Stimulated activated effector memory CD8-positive, alpha-beta T cell treated with anti-CD3 and anti-CD28 coated beads, Interleukin-12 subunit alpha, Interleukin-12 subunit beta, amount 100 ng/mL, for 72 hours (primary cell): ENCODE measurements at regions not wholly inside any gene's neighbourhood (a gene's known extent, or its start where the extent isn't known, plus 50 kb on each side); places are given as distances from the start of the nearest gene placed in this dataset.
"Not testable (repeated sequence)": the region's sequence is repeated elsewhere in the genome, so short reads cannot be mapped to it uniquely, and the experiment has no call there.

Source experiments
- ATAC-seq: fragments of 150-1000 bp; cut with Tn5 transposase; 2 replicates; pipeline ENCODE4 v1.10.0; 2021
- DNase-seq, 2 donors: peaks; one replicate each; pipeline ENCODE4 v3.0.0; 2021 to 2022; ENCODE audit warnings: low spot score in 2 of 2
- H3K27ac Mint-ChIP-seq: one replicate; pipeline ENCODE4 v1.8.0; 2022; ENCODE audit warnings: mild to moderate bottlenecking, mixed read lengths
- H3K36me3 Mint-ChIP-seq: one replicate; pipeline ENCODE4 v1.8.0; 2022; ENCODE audit warnings: mild to moderate bottlenecking, mixed read lengths
- H3K4me1 Mint-ChIP-seq: one replicate; pipeline ENCODE4 v1.8.0; 2022; ENCODE audit warnings: mixed read lengths
- H3K4me3 Mint-ChIP-seq: one replicate; pipeline ENCODE4 v1.8.0; 2022; ENCODE audit warnings: mild to moderate bottlenecking, mixed read lengths
- H3K9me3 Mint-ChIP-seq: one replicate; pipeline ENCODE4 v1.8.0; 2022; ENCODE audit warnings: mixed read lengths

DNA sequence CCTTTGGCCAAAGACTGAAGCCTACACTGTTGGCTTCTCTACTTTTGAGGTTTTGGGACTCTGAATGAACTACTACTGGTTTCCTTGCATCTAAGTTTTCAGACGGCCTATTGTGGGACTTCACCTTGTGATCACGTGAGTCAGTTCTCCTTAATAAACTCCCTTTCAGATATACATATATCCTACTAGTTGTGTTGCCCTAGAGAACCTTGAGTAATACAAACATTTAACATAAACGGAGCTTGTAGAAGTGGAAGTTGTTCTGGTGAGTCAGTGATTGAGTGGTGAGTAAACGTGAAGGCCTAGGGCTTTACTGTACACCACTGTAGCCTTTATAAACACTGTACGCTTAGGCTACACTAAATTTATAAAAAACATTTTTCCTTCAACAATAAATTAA, 107.2 kb upstream of the CDH2 start:
- no peak overlapping the region for H3K4me3 Mint-ChIP-seq
- H3K9me3 Mint-ChIP-seq = peaks cover 2% of the 10 kb centered on the region
- no peaks in the 10 kb centered on the region for H3K4me1 Mint-ChIP-seq
- H3K27ac Mint-ChIP-seq = no peak overlapping the region
- DNase-seq (no peak), ATAC-seq (no peak)
- no peaks in the 10 kb centered on the region for H3K36me3 Mint-ChIP-seq

- Mint-ChIP-seq H3K27ac (no peak overlapping the region), H3K9me3 (peaks cover 7% of the 10 kb centered on the region), H3K4me3 (no peak overlapping the region), H3K4me1 (no peaks in the 10 kb centered on the region), H3K36me3 (no peaks in the 10 kb centered on the region)
- DNase-seq = no peak
- ATAC-seq = no peak
Measured at GRCh38 chr18:28281400-28281799, 104.5 kb upstream of the CDH2 start.

DNA sequence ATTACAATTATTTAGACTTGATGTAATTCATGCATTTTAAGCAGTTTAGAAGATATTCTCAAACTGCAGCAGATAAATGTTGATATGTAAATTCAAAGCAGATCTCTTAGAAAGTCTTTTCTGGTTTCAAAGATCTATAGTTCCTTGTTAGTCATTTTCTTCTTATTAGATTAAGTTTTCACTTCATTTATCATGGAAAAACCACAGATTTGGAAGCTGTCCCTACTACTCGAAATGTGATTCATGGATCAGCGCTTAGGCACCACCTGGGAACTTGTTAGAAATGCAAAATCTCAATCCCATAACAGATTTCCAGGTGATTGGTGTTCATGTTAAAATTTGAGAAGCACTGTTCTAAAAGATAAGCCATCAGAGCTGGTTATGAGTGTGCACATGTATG, 92.8 kb upstream of the CDH2 start:
- Mint-ChIP-seq H3K4me1 (no peaks in the 10 kb centered on the region), H3K36me3 (no peaks in the 10 kb centered on the region), H3K27ac (no peak overlapping the region), H3K4me3 (no peak overlapping the region), H3K9me3 (peaks cover 18% of the 10 kb centered on the region)
- DNase-seq (no peak), ATAC-seq (no peak)

GRCh38 chr18:28267878-28268625, 91.1 kb upstream of the CDH2 start:
- Mint-ChIP-seq H3K9me3 (peaks cover 15% of the 10 kb centered on the region), H3K27ac (no peak overlapping the region), H3K4me3 (no peak overlapping the region), H3K4me1 (no peaks in the 10 kb centered on the region), H3K36me3 (no peaks in the 10 kb centered on the region)
- DNase-seq (no peak), ATAC-seq (no peak)

GRCh38 chr18:28267276-28267675, 90.3 kb upstream of the CDH2 start:
- H3K36me3 Mint-ChIP-seq = no peaks in the 10 kb centered on the region
- no peak for ATAC-seq
- H3K4me1 Mint-ChIP-seq = no peaks in the 10 kb centered on the region
- DNase-seq = no peak
- H3K4me3 Mint-ChIP-seq = no peak overlapping the region
- no peak overlapping the region for H3K27ac Mint-ChIP-seq
- H3K9me3 Mint-ChIP-seq = peaks cover 16% of the 10 kb centered on the region

- no peaks in the 10 kb centered on the region for H3K36me3 Mint-ChIP-seq
- H3K4me1 Mint-ChIP-seq = no peaks in the 10 kb centered on the region
- ATAC-seq (no peak), DNase-seq (no peak)
- H3K27ac Mint-ChIP-seq = no peak overlapping the region
- no peak overlapping the region for H3K4me3 Mint-ChIP-seq
- peaks cover 3% of the 10 kb centered on the region for H3K9me3 Mint-ChIP-seq
Measured at GRCh38 chr18:28256166-28256565, 79.2 kb upstream of the CDH2 start.

DNA sequence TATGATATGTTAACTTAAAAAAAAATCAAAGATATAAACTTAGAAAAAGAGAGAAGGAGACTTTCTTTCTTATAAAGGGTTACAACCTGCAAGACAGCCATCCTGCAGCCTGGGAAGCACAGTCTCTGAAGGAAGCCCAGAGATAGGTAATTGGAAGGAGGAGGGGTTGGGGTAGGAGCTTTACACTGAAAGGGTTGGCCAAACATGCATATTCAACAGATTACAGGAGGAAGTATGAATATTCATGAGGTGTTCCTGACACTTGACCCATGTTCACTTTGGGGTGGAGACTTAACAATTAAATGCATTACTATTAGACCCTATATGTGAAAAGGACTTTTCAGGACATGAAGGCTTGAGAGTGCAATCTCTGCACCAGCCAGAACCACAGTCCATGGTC, 71.7 kb upstream of the CDH2 start:
- H3K36me3 Mint-ChIP-seq = no peaks in the 10 kb centered on the region
- H3K9me3 Mint-ChIP-seq = peaks cover 9% of the 10 kb centered on the region
- no peaks in the 10 kb centered on the region for H3K4me1 Mint-ChIP-seq
- no peak overlapping the region for H3K27ac Mint-ChIP-seq
- no peak for DNase-seq
- H3K4me3 Mint-ChIP-seq = no peak overlapping the region
- no peak for ATAC-seq

DNA sequence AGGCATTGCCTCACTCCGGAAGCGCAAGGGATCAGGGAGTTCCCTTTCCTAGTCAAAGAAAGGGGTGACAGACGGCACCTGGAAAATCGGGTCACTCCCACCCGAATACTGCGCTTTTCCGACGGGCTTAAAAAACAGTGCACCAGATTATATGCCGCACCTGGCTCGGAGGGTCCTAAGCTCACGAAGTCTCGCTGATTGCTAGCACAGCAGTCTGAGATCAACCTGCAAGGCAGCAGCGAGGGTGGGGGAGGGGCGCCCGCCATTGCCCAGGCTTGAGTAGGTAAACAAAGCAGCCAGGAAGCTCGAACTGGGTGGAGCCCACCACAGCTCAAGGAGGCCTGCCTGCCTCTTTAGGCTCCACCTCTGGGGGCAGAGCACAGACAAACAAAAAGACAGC, 63.7 kb upstream of the CDH2 start:
- not testable (repeated sequence) for H3K27ac Mint-ChIP-seq, DNase-seq, H3K9me3 Mint-ChIP-seq, H3K4me3 Mint-ChIP-seq, H3K4me1 Mint-ChIP-seq, H3K36me3 Mint-ChIP-seq, ATAC-seq

DNA sequence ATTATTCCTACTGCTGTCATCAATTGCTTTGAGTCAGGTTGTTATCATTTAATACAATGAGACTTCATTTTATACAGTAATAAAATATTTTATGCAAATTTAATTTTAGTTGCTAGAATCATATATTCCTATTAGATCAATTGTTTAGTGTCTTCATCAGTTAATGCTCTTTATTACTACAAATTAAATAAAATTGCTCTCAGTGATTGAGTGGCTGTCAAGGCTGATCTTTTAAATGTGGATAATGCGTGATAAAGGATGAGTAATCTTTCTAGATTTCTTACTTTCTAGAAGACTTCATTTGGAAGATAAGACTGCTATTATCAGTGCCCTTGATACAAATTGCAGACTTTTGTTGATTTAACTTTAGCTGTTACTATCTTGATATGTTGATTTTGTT, 59.6 kb upstream of the CDH2 start:
- Mint-ChIP-seq H3K9me3 (peaks cover 11% of the 10 kb centered on the region), H3K4me1 (no peaks in the 10 kb centered on the region), H3K36me3 (no peaks in the 10 kb centered on the region), H3K4me3 (no peak overlapping the region), H3K27ac (no peak overlapping the region)
- DNase-seq (no peak), ATAC-seq (no peak)
